ENCODE measurements at regions not wholly inside any gene's neighbourhood (a gene's known extent, or its start where the extent isn't known, plus 50 kb on each side); places are given as distances from the start of the nearest gene placed in this dataset.

DNA sequence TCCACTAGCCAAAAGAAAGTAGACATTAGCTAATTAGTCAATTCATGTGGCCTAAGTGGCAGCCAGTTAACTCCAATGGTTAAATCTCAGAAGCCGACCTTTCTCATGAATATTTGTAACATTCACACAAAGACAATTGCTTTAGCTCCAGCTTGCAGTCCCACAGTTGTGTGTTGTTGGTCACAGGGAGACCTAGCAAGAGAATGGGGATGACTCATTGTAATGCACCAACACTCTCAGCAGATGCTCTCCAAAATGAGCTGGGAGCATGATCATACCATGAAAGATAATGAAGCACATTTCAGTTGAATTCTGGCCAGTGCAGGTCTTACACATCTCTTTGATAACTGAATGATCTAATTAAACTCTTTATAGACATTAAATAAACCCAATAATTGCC is 160.4 kb downstream of the HLX start:
- Histone ChIP-seq H3K27ac (no peak overlapping the region), H3K36me3 (no peaks in the 10 kb centered on the region), H3K27me3 (no peaks in the 10 kb centered on the region), H3K4me3 (no peak overlapping the region), H3K9me3 (no peaks in the 10 kb centered on the region), H3K4me1 (peaks cover 0 to 6% (median 0%) of the 10 kb centered on the region in 4 donors)
- WGBS, 2 donors: 85 to 86% methylated on average over 1 of the region's 1 CpG
- DNase-seq: no peak
- ATAC-seq (ENCODE audit: low FRiP score in 2 of 2): no peak
- TF ChIP-seq POLR2AphosphoS5 (IDR thresholded peaks at IDR 0.05): no peak
- TF ChIP-seq POLR2A (IDR thresholded peaks at IDR 0.05): no peak
- TF ChIP-seq EP300 (IDR thresholded peaks at IDR 0.05): no peak
- TF ChIP-seq, protein P1, sequence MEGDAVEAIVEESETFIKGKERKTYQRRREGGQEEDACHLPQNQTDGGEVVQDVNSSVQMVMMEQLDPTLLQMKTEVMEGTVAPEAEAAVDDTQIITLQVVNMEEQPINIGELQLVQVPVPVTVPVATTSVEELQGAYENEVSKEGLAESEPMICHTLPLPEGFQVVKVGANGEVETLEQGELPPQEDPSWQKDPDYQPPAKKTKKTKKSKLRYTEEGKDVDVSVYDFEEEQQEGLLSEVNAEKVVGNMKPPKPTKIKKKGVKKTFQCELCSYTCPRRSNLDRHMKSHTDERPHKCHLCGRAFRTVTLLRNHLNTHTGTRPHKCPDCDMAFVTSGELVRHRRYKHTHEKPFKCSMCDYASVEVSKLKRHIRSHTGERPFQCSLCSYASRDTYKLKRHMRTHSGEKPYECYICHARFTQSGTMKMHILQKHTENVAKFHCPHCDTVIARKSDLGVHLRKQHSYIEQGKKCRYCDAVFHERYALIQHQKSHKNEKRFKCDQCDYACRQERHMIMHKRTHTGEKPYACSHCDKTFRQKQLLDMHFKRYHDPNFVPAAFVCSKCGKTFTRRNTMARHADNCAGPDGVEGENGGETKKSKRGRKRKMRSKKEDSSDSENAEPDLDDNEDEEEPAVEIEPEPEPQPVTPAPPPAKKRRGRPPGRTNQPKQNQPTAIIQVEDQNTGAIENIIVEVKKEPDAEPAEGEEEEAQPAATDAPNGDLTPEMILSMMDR (IDR thresholded peaks at IDR 0.05): no peak

DNA sequence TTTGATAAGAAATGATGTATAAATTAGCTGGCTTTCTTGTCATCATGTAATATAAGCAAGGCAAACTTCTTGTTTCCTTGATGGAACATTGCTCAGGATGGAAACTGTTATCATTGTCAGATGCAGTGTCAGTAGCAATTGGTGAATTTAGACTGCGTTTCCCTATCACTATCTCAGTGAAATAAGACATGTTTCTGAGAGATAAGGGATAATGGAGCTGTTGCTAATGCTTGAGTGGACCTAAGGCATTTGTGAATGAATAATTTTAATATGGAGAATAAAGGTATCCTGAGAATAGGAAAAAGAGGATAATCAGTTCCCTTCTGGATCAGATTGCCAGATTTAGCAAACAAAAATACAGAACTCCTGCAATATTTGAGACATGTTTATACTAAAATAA is 160.9 kb downstream of the HLX start:
- Histone ChIP-seq H3K27ac (no peak overlapping the region), H3K4me1 (peaks cover 0 to 6% (median 0%) of the 10 kb centered on the region in 4 donors), H3K4me3 (no peak overlapping the region), H3K27me3 (no peaks in the 10 kb centered on the region), H3K9me3 (no peaks in the 10 kb centered on the region), H3K36me3 (no peaks in the 10 kb centered on the region)
- no peak for TF ChIP-seq EP300 (IDR thresholded peaks at IDR 0.05)
- no peak for TF ChIP-seq POLR2AphosphoS5 (IDR thresholded peaks at IDR 0.05)
- TF ChIP-seq, protein P1 (IDR thresholded peaks at IDR 0.05): no peak
- TF ChIP-seq POLR2A (IDR thresholded peaks at IDR 0.05): no peak
- DNase-seq (no peak), ATAC-seq (ENCODE audit: low FRiP score in 2 of 2) (no peak)
- WGBS, 2 donors: 61 to 73% methylated on average over 1 of the region's 1 CpG

DNA sequence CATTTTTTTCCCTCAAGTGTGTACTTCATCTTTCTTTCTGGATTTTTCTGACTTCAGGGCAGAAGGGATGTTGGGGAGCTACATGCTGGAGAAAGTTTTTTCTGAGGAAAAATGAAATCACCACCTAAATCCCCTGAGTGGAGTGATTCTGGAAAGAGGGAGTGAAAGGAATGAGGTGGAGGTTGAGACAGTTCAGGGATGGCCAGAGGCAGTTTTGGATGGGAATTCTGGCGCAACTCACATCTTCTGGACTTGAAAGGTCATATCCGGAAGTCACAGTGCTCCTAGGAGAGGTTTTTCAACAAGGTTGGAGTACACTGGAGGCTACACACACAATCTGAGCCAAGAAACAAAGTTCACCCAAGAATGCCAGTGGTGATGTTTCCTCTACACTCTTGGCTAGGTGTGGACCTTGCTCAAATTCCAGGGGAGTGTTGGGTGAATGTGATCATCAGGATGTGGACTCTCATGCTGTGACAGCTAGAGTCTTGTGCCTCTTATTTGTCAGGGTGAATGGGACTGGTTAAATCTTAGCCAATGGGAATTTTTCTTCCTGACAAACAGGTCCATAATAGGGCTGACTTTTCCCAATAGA is 161.5 kb downstream of the HLX start:
- no peak overlapping the region for H3K27ac ChIP-seq
- no peak overlapping the region for H3K4me3 ChIP-seq
- 70 to 74% methylated on average over 2 of the region's 2 CpGs for WGBS, 2 donors
- DNase-seq: no peak
- peaks cover 0 to 6% (median under 1%) of the 10 kb centered on the region in 4 donors for H3K4me1 ChIP-seq
- no peaks in the 10 kb centered on the region for H3K36me3 ChIP-seq
- H3K9me3 ChIP-seq: no peaks in the 10 kb centered on the region
- peak in 1 of 2 donors; percentile 48 for ATAC-seq (ENCODE audit: low FRiP score in 2 of 2)
- TF ChIP-seq POLR2AphosphoS5 (IDR thresholded peaks at IDR 0.05) (no peak), EP300 (IDR thresholded peaks at IDR 0.05) (no peak), POLR2A (IDR thresholded peaks at IDR 0.05) (no peak)
- TF ChIP-seq, protein P1 (IDR thresholded peaks at IDR 0.05): no peak
- no peaks in the 10 kb centered on the region for H3K27me3 ChIP-seq

DNA sequence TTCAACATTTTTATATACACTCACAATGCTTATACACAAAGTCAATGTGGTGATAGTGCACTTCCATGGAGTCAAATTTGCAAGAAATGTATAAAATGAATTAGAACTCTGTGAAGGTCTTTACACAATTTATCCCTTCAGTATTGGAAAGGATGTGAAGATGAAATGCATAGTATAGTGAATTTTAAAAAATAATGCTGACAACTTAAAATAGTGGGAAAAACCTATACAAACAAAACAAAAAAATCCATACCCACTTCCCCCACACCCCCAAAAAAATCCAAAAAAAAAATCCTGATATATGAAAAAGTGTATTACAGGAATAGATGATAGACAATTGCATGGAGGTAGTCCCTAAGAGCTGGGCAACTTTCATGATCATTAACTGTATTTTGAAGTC is 165.3 kb downstream of the HLX start:
- H3K9me3 ChIP-seq: no peaks in the 10 kb centered on the region
- TF ChIP-seq POLR2AphosphoS5 (IDR thresholded peaks at IDR 0.05) (no peak), POLR2A (IDR thresholded peaks at IDR 0.05) (no peak)
- no peaks in the 10 kb centered on the region for H3K27me3 ChIP-seq
- no peak overlapping the region for H3K4me3 ChIP-seq
- DNase-seq (no peak), ATAC-seq (ENCODE audit: low FRiP score in 2 of 2) (no peak)
- H3K4me1 ChIP-seq: peaks cover 18 to 25% (median 22%) of the 10 kb centered on the region in 4 donors
- H3K27ac ChIP-seq: no peak overlapping the region
- no peaks in the 10 kb centered on the region for H3K36me3 ChIP-seq

DNA sequence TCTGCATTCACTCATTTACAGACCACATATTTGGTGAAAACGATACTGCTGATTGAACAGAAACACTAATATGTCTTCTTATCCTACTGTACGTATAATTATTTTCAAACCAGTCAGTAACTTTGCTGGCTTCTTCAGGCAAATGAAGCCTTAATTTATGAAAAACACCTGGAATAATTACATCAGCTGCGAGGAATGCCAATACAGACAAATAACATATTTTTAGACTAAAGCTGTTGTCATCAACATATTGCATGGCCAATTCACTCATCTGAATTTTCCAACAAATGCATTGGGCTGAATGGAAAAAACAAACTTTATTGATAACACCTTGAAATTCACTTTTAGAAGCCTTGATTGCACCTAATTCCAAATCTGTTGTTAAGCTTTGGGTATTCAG is 165.9 kb downstream of the HLX start:
- TF ChIP-seq POLR2A (IDR thresholded peaks at IDR 0.05) (no peak), POLR2AphosphoS5 (IDR thresholded peaks at IDR 0.05) (no peak), EP300 (IDR thresholded peaks at IDR 0.05) (no peak)
- TF ChIP-seq, protein P1 (IDR thresholded peaks at IDR 0.05): no peak
- no peak overlapping the region for H3K4me3 ChIP-seq
- DNase-seq (no peak), ATAC-seq (ENCODE audit: low FRiP score in 2 of 2) (no peak)
- H3K36me3 ChIP-seq: no peaks in the 10 kb centered on the region
- no peaks in the 10 kb centered on the region for H3K9me3 ChIP-seq
- peaks cover 18 to 25% (median 22%) of the 10 kb centered on the region in 4 donors for H3K4me1 ChIP-seq
- WGBS, 2 donors: 91 to 94% methylated on average over 3 of the region's 3 CpGs
- H3K27ac ChIP-seq: no peak overlapping the region
- no peaks in the 10 kb centered on the region for H3K27me3 ChIP-seq

Data from upper lobe of left lung (tissue), 6 donors.